ENCODE measurements at regions not wholly inside any gene's neighbourhood (a gene's known extent, or its start where the extent isn't known, plus 50 kb on each side); places are given as distances from the start of the nearest gene placed in this dataset.
A peak's percentile ranks its signal among the peaks of the same experiment; 100 is the strongest.
"Not testable (repeated sequence)": the region's sequence is repeated elsewhere in the genome, so short reads cannot be mapped to it uniquely, and the experiment has no call there.

GRCh38 chr1:69088571-69088970 is 479.2 kb upstream of the LRRC7 start:
- no peak for DNase-seq

GRCh38 chr1:69090170-69090569 is 477.6 kb upstream of the LRRC7 start:
- DNase-seq = no peak

DNA sequence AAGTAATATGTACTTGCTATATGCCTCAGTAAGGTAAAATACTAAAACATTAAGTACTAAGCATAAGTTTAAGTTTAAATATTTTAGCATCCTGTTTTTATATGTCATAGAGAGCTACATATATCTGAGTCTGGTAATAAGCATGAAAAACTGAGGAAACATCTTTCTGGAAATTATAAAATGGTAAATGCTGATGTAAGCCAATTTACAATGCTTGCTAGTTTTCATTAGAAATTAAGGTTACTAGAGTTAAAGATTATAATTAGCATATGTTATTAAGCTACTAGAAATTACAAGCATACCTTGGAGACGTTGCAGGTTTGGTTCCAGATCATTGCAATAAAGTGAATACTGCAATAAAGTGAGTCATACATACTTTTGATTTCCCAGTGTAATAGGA is 477.0 kb upstream of the LRRC7 start:
- no peak for DNase-seq

- DNase-seq = not testable (repeated sequence)
Measured at GRCh38 chr1:69102058-69102457, 465.7 kb upstream of the LRRC7 start.

DNA sequence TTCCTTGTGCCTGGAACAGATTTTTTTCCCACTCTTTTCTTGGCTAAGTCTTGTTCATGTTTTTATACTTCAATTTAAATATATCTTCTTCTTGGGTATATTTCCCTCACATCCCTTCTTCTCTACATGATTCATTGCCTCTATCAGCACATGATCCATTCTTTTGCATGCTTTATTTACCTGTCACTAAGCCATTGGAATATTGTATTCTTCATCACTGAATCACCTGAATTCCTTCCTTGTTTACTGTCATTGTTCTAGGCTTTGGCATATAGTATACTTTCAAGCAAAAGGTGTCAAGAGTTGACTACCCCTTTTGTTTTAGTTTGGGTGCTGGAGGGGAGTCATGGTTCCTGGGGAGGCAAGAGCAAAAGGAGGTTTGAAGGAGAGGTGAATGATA is 464.5 kb upstream of the LRRC7 start:
- DNase-seq = no peak

DNA sequence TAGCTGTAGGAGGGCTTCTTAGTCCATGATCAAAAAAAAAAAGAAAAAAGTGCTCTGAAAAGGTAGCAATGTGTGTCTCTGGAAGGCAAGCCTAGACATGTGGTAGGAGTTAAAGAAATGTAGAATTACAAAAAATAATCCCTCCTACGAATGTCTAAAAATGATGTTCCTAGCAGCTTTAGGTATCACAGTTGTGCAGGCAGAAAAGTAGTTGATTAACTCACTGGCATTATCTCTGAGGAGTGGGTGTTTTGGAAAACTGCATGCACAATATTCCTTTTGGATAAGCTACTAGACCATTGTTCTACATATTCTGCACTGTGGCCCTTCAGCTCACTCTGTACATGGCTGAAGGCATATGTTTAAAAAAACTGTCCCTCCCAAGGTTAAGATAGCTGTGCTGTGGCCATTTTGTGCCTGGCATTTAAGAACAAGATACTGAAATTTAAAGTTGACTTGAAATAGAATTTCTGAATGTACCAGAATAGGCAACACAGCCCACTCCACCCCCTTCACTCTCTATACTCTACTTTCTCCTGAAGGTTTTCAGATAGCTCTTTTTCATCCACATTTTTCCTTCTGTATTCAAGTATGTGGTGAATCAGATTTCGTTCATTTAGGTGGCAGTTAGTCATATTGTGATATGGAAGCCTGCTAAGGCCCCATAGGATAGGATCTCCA is 463.9 kb upstream of the LRRC7 start:
- no peak for DNase-seq

GRCh38 chr1:69104894-69105293 is 462.8 kb upstream of the LRRC7 start:
- no peak for DNase-seq

DNA sequence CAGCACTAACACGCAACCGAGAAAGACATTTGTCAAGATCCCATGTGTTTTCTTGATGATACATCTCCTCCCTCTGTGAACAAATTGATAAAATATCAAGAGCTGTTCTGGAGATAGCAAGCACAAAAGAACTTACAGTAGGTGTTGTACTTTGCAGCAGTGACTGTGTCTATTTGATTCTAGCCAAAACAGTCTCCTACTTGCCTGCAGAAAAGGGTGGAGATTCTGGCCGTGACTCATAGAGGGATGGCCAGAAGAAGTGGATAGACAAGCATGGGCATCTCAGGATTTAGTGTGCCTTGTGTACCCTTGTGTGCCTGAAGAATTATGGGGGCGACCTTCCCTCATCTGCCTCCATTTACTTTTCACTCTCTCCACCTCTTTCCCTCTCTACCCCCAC is 458.4 kb upstream of the LRRC7 start:
- no peak for DNase-seq

DNA sequence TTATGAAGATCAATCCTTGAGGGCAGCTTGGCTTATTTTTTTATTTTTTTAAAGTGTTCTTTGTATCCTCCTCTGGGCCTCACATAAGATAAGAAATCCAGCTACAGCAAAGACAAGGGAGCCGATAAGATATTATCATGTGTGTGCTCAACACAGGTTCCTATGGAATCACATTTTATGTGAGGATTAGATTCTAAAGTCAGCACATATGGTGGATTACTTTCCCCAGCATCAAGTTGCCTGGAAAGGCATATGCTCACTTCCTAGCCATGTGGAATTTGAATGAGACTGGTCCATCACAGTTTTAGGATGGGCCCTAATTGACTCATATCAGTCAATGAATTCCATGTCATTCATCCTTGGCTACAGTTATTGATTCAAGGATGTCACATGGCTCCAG is 456.9 kb upstream of the LRRC7 start:
- no peak for DNase-seq

DNA sequence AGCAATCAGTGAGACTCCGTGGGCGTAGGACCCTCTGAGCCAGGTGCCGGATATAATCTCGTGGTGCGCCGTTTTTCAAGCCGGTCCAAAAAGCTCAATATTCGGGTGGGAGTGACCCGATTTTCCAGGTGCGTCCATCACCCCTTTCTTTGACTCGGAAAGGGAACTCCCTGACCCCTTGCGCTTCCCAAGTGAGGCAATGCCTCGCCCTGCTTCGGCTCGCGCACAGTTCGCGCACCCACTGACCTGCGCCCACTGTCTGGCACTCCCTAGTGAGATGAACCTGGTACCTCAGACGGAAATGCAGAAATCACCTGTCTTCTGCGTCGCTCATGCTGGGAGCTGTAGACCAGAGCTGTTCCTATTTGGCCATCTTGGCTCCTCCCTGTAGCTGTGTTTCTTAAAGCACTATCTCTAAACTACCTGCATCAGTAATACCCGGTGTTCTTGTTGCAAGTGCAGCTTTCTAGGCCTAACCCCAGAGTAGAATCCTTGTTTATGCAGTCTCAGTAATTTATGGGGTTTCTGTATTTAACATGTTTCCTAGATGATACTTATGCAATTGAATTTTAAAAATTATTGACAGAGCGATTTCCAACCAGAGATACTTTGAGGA is 447.5 kb upstream of the LRRC7 start:
- not testable (repeated sequence) for DNase-seq

DNA sequence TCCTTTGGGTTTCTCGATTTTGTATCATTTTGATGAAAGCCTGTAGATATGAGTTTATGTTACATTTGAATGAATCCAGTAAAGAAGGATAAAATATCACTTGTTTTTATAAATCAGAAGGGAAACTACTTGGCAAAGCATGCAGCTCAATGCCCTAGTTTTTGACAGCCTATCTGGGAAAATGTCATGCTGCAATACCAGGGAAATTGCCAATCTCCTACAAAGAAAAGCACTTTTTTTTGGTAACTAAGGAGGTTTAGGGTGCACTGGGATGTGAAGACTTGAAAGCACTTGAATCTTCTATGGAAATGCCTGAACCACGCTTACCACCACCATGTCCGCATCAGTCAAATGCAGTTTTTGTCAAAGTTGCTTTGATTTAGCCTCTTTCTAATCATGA is 446.9 kb upstream of the LRRC7 start:
- no peak for DNase-seq

DNA sequence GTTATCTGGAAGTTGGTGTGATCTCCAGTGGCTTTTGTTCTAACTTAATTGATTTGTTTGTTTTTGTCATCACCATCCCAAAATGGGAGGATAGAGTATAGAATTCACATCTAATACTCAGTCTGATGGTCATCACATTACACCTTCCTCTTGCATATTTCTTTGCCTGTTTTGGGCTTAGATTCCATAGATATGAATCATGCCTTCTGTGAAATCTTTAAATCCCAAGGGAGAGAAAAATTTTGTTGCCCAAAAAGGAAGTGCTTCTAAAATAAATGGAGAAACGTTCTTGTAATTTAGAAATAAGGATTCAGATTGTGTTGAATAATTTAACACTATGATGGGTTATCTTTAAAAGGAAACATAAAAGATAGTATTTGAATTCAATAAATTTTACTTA is 446.0 kb upstream of the LRRC7 start:
- DNase-seq = no peak

- DNase-seq = no peak
Measured at GRCh38 chr1:69122373-69122772, 445.3 kb upstream of the LRRC7 start.

- no peak for DNase-seq
Measured at GRCh38 chr1:69123486-69123885, 444.2 kb upstream of the LRRC7 start.

DNA sequence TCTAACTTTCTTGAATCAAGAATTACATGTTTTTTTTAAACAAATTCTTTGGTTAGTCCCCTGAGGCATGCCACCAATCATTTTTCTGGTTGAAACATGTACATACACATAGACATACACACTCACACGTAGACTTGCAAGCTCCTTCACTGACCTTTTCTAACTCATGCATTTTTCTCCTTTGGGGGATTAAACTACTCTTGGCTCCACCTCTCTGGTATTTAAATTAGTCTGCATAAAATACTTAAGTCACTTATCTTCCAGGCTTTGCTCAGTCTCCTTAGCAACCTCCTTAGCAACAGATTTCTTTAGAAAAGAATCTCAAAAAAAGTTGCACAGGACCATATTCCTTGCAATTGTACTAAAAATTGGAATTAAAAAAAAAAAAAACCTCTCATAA is 440.9 kb upstream of the LRRC7 start:
- no peak for DNase-seq

- no peak for DNase-seq
Measured at GRCh38 chr1:69128204-69128603, 439.5 kb upstream of the LRRC7 start.

DNA sequence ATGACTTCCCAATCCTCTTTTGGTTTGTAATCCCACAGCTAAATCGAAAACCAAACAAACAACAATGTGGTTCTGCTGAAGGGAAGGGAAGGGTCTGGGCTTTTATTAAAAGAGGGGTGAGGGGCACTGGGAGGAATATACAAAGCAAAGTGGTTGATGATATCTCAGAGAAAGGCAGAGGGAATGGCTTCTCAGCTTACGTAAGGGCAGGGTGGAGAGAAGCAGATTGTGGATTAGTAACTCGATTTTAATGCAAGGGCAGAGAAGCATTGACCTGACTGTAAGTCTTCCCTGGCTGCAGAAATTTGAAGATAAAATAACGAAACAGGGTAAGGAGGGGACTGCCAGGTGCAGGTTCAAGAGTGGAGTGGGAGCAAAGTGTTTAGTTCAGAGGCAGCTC is 438.2 kb upstream of the LRRC7 start:
- DNase-seq = no peak

GRCh38 chr1:69138172-69138571 is 429.6 kb upstream of the LRRC7 start:
- DNase-seq = no peak

- peak; percentile 33 for DNase-seq
Measured at GRCh38 chr1:69139007-69139406, 428.7 kb upstream of the LRRC7 start.

GRCh38 chr1:69146303-69146702 is 421.4 kb upstream of the LRRC7 start:
- DNase-seq = no peak

DNA sequence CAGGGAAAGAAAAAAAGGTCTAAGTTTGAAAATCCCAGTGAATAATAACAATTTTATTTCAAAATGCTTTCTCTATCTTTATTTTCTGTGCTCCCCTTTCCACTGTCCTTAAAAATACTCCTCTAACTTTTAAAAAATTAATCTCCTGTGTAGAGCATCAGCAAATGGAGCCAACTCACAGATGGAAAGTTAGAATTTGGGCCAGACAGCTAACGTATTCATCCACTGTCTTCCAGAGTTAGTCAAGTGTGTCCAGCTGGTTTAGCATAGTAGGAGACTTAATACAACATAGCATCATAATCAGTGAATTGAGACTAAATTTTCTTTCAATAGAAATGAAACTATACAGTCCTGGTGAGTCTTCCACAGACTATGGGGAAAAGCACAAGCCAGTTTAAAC is 419.0 kb upstream of the LRRC7 start:
- DNase-seq = no peak

DNA sequence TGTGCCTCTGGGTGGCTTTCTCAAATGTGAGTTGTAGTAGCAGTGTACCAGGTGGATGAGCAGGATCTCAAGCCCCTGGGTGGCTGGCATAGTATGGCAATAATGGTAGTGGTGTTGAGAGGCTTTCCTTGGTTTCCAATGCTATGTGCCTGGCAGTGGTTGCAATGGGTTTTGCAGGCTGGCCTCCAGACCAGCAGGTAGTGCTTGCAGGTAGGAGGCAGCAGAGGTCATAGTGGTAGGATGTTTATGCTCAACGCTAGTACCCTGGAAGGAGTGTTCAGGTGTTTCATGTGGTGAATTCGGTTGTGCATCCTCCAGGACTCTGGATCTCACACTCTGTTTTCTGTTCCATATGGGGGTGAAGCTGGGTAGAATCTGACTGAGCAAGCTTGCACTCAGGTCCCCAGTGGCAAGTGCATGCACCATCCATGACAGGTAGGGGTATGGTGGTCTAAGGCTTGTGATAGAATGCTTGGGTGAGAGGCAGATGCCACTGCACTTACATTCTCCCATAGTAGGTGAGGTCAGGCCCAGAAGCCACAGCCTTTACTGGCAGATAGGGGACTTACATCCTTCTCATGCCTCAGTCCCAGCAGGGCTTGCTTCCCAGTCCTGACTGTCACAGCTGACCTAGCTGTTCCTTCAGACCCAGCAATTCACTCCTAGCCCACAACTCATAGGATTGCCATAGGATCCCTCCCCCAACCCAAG is 410.5 kb upstream of the LRRC7 start:
- DNase-seq = no peak

DNA sequence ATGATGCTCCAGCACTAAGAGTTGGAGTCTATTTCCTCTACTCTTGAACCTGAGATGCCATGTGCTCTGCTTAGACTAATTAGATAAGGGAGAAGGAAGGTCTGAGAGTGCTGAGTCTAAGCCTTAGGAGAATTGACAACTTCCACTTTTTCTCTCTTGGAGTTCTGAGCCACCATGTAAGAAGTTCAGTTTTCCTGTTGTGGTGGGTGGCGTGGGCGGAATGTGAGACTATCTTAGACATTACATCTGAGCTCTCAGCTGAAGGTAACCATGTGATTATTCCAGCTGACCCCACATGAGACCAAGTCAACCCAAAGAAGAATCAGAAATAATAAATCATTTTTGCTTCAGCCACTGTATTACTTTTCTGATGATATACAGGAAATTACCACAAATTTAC is 404.5 kb upstream of the LRRC7 start:
- DNase-seq = no peak

DNA sequence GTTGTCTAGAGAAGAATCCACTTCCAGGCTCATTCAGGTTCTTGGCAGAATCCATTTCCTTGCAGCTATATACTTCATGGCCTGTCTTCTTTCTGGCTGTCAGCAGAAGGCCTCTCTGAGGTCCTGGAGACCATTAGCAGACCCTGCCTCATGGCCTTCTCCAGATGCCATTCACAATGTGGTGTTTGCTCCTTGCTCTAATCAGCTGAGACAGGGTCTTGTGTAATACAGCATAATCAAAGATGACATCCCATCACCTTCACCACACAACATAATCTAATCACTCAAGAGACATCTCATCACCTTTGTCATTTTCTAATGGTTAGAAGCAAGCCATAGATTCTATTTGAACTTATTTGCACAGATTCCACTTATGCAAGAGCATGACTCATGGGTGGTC is 403.9 kb upstream of the LRRC7 start:
- no peak for DNase-seq

GRCh38 chr1:69167876-69168275 is 399.8 kb upstream of the LRRC7 start:
- DNase-seq = no peak

Data from left hindlimb (tissue), 1 donor.